ENCODE measurements at regions not wholly inside any gene's neighbourhood (a gene's known extent, or its start where the extent isn't known, plus 50 kb on each side); places are given as distances from the start of the nearest gene placed in this dataset.

DNA sequence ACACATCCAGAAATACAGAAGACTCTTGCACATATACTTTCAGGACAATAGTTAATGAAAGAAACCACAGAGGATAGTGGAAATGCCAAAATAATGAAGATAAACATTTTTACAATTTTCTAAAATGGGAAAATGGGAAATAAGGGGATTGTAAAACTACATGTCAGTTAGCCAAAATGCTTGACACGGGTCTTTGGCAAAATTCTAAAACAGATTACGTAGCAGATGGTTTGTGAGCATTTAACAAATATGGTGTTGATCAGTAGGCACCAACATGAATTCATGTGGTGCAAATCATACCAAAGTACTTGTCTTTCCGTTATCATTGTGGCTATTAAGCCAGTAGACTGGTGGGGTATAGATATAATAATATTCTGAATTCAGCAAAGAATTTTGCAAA, 348.5 kb upstream of the ROBO1 start:
- DNase-seq (ENCODE audit: low read depth in 4 of 4, low spot score in 3 of 4) = no peak

DNA sequence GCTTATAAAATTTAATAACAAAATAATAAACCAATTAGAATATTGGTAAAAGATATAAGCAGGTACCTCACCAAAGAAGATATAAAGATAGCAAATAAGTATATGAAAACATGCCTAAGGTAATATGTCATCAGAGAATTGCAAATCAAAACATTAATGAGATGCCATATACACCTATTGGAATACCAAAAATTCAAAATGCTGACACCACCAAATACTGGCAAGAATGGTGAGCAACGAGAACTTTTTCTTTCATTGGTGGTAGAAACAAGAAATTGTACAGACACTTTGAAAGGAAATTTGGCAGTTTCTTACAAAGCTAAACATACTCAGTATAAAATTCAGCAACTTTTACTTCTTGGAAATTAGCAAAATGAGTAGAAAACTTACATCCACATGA, 346.9 kb upstream of the ROBO1 start:
- DNase-seq (ENCODE audit: low read depth in 4 of 4, low spot score in 3 of 4) = no peak

DNA sequence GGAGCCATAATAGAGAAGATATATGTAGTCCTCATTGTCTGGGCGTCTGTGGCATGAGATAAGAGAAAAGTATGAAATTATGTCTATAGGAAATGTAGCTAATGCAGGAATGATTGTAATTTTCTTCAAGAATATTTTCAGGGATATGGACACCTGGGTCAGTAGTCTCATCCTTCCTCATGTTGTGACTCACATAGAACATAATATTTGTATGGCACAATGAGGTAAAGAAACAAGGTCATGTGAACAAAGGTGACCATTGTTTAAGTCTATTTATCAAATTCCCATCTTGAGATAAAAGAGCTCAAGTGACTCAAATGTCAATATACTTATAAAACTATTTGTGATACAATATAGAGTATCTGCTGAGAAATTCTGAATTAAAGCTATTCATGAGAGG, 345.5 kb upstream of the ROBO1 start:
- DNase-seq (ENCODE audit: low read depth in 4 of 4, low spot score in 3 of 4) = no peak

DNA sequence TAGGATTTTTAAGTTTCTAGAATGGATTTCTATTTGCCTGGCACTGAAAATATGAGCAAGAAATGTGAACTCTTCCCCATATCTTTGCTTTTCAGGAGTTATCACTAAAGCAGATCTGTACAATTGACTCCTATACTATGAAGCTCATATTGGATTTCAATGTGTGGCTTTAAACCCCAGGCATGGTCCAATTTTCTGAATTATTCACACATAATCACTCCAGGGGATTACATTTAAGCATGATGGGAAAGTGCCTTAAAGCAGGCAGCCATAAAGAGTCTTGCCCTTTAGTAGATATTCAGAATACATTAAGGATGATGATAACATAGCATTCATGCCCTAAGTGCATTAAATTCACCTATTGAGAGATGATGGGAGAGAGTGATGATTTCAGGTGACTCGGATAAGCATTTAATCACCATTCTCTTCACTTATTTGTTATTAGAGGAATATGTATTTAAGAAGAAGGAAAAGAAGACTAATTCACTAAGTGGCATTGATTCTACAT, 331.8 kb upstream of the ROBO1 start:
- no peak for DNase-seq (ENCODE audit: low read depth in 4 of 4, low spot score in 3 of 4)

DNA sequence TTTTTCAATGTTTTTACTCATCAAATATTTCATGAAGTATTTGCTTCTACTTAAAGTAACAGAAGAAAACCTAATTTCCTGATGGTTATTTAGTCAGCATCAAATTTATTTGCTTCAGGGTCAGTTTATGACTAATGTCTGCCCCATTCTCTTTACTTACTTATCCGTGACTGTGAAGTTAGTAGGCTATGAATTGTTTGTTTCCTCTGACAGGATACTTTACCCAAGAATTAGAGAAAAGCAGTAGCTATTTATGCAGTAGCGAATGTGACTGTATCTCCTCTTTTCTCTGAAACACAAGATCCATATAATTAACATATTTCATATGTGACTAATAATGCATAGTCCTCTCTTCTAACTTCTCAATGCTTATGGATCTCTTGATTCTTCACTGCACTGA, 329.9 kb upstream of the ROBO1 start:
- no peak for DNase-seq (ENCODE audit: low read depth in 4 of 4, low spot score in 3 of 4)

DNA sequence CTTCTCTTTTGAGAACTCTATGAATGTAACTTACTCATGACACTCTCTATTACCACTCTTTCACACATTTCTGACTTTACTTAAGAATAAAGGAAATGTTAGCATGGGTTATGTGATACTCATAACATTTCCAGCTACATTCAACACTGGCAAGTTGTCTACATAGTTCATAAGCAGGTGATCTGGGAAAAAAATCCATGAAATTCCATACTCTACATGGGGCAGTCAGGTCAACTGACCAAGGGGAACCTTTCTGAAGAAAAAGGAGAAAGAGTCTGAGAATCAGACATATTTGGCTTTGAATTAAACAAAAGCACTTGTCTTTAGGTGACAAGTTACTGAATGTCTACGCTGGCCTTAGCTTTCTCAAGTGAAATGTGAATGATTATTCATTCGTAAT, 329.1 kb upstream of the ROBO1 start:
- DNase-seq (ENCODE audit: low read depth in 4 of 4, low spot score in 3 of 4) = no peak

DNA sequence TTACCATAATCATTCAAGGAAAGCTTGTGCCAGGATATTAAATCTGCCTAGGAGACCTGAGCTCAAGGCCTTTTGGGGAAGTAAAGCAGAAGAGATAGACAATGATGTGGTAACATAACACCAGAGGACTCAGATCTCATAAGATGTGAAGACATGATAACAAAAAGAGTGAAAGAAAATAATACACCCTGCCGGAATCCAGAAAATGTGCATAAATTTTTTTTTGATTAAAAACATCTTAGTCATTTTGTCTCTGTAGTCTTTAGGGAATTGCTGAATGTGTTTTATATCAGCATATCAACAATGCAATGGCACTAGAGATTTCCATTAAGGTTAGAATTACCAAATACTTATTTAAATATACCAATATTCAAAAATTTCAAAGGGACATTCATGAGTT, 326.8 kb upstream of the ROBO1 start:
- DNase-seq (ENCODE audit: low read depth in 4 of 4, low spot score in 3 of 4) = no peak

DNA sequence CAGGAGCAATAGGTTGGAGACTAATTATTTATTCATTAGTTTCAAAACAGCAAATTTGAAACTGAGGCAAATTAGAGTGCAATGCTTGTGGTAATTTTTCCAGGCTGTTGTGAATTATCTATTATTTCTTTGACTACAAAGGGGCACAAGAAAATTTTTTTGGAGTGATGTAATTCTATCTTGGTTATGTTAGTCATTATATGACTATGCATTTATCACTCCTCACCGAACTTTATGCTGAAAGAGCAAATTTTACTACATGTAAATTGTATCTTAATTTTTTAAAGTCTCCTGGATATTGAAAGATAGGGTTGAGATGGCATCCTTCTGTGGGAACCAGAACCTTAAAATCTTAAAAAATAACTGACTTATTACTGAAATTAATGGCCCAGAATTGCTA, 320.0 kb upstream of the ROBO1 start:
- no peak for DNase-seq (ENCODE audit: low read depth in 4 of 4, low spot score in 3 of 4)

DNA sequence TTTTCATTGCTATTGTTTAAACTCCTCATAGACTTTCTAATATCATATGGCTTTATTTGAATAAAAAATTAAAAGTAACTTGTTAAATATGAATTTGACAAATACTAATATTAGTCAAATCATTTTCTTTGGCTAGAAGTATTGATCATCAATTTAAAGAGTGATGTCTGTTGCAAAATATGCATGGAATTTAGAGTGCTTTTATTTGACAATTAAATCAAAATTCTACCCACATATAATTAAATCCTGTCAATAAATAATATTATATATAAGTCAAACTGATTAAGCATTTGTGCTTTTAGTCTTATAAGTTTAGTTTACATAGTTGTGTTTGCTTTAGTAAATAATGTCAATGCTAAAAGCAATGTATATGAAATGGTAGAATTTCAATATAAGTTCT, 318.6 kb upstream of the ROBO1 start:
- no peak for DNase-seq (ENCODE audit: low read depth in 4 of 4, low spot score in 3 of 4)

DNA sequence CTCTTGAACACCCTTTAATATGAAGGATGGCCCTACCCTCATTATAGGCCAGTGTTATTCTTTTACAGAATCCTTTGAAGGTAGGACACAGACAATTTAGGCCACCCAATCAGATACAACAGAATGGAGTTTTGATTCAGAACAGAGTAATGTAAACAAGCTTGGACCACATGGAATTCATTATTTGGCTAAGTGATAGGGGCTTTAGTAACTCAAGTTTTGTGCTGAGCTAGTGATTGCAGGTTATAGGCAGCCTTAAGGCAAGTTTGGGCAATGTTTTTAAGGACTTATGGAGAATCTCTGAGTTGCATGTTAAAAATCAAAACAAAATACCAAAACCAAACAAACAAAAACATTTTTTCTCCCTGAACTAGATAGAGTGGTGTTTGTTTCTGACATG, 312.1 kb upstream of the ROBO1 start:
- DNase-seq (ENCODE audit: low read depth in 4 of 4, low spot score in 3 of 4) = no peak

DNA sequence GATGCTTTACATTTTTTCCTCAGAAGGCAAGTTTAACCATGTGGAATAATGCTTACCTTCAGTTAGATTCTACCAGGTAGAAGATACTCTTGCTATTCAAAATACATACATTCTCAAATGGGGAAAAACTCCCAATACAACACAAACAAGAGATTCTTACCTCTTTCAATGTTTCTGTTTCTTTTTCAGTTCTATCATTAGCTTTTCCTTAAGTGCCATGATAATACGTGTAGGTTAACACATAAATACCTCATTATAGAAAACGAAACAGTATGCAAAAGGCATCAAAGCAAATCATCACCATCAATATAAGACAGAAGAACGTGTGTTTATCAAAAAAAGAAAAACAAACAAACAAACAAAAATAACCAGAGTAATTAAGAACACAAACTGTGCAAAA, 300.7 kb upstream of the ROBO1 start:
- DNase-seq (ENCODE audit: low read depth in 4 of 4, low spot score in 3 of 4) = no peak

DNA sequence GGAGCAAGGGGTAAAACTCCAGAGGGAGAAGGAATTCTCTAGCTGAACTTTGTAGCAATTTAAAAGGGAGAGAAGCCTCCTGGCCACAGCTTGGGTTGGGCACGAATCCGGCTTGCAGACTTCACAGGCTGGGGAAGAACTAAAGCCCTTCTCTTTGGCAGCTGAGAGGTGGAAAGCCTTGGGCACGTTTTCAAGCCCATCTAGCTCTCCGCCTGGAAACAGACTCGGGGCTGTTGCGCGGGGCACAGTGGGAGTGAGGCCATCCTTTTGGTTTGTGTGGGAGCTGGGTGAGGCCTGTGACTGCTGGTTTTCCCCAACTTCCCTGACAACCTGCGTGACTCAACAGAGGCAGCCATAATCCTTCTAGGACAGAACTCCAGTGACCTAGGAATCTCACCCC, 295.7 kb upstream of the ROBO1 start:
- no peak for DNase-seq (ENCODE audit: low read depth in 4 of 4, low spot score in 3 of 4)

DNA sequence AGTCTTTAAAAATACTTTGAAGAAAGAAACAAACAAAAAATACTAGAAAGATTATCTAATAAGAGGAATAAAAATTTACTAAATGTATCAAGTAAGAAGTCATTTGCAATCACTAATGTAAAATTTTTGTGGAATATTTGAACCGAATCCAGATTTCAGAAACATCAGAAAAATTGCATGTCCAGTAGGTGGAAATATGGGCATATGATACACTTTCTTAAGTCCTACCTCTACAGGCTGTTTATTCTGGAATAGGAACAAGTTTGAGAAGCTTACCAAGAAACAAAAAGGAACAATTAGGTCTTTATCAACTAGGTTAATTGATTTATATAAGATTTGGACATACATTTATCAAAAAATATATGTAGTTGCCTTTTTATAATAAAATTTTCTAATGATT, 292.9 kb upstream of the ROBO1 start:
- no peak for DNase-seq (ENCODE audit: low read depth in 4 of 4, low spot score in 3 of 4)

DNA sequence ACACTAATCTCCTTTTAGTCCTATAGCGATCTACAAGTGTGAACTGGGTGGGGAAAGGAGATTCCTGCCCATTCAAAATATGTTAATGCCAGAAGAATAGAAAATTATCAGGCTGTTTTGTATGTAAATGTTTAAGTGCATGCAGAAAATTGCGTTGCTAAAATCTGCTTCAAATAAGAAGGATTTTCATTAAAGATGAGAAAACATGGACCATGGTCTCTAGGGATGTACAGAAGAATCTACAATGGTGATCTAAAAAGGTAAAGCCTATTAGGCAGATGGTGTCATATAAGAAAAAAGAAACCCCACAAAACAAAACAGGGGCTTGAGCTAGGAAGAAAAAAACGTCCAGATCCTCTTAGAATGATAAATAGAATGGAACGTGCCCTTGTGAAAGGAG, 287.5 kb upstream of the ROBO1 start:
- no peak for DNase-seq (ENCODE audit: low read depth in 4 of 4, low spot score in 3 of 4)

DNA sequence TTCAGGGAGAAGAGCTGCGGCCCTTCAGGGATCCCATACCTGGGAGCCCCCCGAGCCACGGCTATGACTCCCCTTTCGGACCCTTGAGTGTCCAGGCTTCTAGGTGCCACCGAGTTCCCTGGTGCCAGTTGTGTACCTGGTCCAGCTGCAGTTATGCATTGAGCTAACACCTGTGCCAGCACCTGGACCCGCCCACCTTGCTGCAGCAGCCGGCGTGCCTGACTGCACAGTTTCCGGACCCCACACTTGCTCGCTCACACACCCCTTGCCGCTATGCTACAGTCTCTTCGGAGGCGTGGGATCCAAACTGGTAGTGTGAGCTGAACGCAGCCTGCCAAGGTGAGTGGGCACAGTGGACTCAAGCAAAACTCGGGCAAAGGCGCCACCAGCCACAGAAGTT, 284.5 kb upstream of the ROBO1 start:
- no peak for DNase-seq (ENCODE audit: low read depth in 4 of 4, low spot score in 3 of 4)

DNA sequence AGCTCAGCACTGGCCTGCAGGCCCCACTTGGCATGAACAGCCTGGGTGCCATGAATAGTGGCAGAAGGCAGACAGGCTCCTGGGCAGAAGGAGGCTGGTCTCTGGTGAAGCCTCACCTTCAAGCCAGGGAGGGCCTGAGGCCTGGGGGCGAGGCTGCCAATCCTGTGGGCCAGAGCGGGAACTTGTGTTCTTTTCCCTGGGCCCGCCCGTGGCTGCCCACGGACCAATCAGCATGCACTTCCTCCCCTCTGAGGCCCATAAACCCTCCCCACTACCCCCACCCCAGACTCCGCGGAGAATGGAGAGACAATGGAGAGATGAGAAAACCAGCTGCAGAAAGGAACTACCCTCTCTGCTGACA, 283.8 kb upstream of the ROBO1 start:
- DNase-seq (ENCODE audit: low read depth in 4 of 4, low spot score in 3 of 4) = no peak

DNA sequence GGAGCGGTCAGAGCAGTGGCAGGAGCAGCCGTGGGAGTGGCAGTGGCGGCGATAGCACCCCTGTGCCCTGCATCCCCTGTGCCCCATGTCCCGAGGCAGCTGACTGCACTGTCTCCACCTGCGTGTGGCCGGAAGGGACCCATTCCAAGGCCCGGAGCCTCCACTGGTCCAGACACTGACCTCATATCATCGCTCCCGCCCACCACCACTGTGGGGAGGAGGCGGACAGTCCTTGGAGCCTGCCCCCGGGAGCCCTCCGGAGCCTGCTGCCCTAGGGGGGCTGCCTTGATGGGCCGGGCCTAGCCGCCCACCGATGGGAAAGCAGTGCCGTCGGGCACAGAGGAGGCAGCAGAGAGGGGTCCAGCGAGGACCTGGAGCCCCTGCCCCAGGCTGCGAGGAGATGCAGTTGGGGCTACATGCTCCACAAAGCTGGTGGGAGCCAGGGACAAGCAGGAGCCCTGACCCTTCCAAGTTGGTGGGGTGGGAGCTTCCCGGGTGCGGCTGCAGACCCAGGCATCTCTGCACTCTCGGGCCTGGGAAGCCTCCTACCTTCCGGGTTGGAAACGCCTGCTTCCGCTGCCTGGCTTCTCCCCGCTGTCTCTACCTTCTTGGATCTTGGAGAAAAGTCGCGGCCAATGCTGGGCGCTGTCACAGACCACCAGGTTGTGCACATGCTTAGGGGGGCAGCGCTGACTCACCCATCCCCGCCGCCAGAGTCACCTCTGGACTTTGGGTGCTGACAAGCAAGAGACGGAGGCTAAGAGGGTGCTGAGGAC, 283.2 kb upstream of the ROBO1 start:
- DNase-seq (ENCODE audit: low read depth in 4 of 4, low spot score in 3 of 4) = no peak

DNA sequence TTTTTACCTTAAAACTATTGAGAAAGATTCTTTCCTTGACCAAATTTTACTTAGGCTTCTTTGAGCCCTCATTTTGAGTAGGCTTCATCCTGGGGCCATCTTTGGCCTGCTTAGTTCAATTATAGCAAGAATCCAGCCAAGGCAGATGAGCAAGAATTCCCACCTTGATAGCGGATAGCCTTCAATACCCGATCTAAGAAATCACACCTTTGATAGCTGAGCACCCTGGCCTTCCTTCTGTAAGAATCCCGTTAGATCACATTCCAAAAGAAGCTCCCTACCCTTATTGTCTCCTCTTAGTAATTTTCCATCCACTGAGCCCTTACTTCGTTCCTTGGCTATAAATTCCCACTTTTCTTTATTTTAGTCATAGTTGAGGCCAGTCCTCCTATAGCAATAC, 275.4 kb upstream of the ROBO1 start:
- DNase-seq (ENCODE audit: low read depth in 4 of 4, low spot score in 3 of 4) = no peak

DNA sequence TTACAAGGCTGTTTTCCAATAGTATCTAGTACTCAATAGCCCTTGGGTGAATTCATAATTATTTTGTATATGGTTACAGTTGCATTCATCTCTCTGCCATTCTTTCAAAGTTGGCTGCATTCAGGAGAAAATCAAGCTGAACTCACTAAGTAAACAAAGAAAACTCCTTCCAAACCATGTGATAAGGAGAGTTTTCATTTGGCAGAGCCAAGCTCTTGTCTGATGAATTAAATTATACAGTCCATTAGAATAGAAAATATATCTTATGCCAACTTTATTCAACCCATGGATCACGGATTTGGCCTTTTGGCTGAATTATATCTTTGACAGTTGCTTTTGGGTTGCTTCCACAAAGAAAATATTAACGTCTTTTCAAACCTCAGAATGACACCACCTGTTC, 272.3 kb upstream of the ROBO1 start:
- no peak for DNase-seq (ENCODE audit: low read depth in 4 of 4, low spot score in 3 of 4)

DNA sequence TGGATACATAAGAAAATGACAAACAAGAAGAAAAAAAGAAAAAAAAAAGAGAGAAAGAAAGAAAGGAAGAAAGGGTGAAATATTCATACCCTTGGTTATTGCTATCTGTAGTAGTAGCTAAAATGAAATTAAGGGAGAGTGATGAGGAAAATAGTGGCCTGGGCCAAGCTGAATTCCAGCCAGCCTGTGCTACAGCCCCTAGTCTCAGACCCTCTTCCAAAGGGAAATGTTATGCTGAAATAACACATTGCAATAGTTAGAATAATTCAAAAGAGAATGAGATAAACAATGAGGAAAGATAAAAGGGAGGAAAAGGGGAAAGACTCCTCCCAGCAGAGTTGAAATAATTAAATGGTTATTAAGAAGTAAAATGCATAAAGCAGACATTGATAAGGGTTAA, 268.4 kb upstream of the ROBO1 start:
- DNase-seq (ENCODE audit: low read depth in 4 of 4, low spot score in 3 of 4) = no peak

DNA sequence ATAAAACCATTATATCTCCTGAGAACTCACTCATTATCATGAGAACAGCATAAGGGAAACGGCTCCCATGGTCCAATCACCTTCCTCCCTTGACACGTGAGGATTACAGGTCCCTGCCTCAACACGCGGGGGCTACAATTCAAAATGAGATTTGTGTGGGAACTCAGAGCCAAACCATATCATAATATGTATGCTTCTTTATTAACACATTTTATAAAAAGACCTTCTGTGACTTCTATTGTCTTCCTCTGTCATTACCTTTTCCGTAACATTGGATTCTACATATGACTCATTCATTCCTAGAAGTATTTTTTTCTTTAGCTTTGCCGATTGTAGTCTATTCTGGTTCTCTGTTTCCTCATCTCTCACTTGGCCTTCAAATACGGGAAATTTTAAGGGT, 267.2 kb upstream of the ROBO1 start:
- no peak for DNase-seq (ENCODE audit: low read depth in 4 of 4, low spot score in 3 of 4)

DNA sequence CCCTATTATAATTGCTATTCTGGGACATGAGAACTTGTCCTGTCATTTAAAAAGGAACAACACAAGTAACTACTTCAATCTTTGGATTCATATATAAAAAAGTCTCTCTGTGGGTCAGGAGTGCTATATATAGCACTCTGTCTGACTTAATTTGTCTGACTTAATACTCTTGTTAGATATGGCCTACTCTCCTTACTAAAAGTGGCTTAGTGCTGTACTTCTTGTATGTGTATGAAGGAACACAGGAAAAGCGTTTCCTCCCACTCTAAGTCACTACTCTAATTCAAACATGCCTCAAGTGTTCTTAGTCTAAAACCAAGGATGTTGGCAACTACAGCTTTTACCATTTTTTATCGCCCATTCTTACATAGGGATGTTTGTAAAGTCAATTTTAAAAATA, 255.2 kb upstream of the ROBO1 start:
- no peak for DNase-seq (ENCODE audit: low read depth in 4 of 4, low spot score in 3 of 4)

DNA sequence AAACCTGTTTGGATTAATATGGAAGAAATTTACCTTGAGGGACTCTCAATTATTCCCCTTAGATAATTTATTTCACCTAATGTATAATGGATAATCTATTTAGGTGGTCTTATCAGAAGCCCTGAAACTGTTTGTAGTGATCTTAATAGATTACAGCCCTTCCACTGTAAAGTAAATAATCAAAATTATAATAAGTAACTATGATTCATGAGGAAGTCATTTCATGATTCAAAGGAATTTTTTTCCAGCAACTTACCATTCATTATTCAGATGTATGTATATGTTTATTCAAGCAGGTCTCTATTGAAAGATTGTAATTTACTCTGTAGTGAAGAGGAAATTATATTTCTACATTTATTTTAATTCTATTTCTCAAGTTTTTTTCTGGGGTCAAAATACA, 250.6 kb upstream of the ROBO1 start:
- no peak for DNase-seq (ENCODE audit: low read depth in 4 of 4, low spot score in 3 of 4)

Data from right renal pelvis (tissue), 4 donors.